ENCODE measurements at regions not wholly inside any gene's neighbourhood (a gene's known extent, or its start where the extent isn't known, plus 50 kb on each side); places are given as distances from the start of the nearest gene placed in this dataset.
"Not testable (repeated sequence)": the region's sequence is repeated elsewhere in the genome, so short reads cannot be mapped to it uniquely, and the experiment has no call there.

DNA sequence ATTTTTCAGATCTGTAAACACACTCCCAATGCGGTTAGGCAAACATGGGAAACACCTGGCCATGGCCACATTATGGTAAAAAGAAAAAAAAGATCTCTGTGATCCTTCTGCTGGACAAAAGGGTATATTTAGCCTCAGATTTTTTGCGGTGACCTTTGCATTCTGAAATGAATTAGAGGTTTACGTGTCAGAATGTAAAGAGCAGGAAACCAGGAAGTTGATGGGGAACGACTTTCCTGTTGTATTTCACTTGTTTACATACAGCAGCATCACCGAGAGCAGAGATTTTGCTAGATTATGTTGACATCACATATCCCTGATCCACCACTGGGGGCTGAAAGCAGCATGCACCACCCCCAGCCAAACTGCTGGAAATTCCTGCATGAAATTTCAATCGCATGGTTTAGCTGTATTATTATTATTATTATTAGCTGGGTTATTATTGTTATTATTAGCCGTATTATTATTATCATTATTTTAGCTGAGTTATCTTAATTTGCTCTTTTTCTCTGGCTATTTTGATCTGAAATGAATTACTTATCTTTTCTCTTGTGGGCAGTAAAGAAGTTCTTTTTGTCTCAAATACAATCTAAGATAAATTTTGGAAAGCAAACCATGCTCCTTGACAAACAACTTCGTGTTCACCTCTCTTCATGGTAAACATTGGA lies 189.4 kb downstream of the ZFP64 start:
- in situ Hi-C loops (cut with MboI; ENCODE audit: low pct_unique_long_range_greater_than_20kb, low sequenced_read_pairs, unreplicated experiment) = no loop called here
- TF ChIP-seq, protein P1, sequence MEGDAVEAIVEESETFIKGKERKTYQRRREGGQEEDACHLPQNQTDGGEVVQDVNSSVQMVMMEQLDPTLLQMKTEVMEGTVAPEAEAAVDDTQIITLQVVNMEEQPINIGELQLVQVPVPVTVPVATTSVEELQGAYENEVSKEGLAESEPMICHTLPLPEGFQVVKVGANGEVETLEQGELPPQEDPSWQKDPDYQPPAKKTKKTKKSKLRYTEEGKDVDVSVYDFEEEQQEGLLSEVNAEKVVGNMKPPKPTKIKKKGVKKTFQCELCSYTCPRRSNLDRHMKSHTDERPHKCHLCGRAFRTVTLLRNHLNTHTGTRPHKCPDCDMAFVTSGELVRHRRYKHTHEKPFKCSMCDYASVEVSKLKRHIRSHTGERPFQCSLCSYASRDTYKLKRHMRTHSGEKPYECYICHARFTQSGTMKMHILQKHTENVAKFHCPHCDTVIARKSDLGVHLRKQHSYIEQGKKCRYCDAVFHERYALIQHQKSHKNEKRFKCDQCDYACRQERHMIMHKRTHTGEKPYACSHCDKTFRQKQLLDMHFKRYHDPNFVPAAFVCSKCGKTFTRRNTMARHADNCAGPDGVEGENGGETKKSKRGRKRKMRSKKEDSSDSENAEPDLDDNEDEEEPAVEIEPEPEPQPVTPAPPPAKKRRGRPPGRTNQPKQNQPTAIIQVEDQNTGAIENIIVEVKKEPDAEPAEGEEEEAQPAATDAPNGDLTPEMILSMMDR (IDR thresholded peaks at IDR 0.05; ENCODE audit: extremely low read depth, insufficient read depth, missing control alignments) = no peak
- no peak for DNase-seq (ENCODE audit: low spot score)

DNA sequence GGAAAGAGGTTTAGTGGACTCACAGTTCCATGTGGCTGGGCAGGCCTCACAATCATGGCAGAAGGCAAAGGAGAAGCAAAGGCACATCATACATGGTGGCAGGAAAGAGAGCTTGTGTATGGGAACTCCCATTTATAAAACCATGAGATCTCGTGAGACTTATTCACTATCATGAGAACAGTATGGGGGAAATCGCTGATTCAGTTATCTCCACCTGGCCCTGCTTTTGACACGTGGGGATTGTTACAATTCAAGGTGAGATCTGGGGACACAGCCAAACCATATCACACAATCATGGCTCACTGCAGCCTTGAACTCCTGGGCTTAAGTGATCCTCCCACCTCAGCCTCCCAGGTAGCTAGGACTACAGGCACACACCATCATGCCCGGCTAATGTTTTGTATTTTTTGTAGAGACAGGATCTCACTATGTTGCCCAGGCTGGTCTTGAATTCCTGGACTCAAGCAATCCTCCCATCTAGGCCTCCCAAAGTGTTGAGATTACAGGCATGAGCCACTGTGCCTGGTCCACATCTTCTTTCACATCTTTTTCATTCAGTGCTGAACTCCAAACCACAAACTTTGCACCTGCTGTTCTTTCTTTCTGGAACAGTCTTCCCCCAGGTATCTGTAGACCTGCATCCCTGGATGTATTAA lies 194.2 kb downstream of the ZFP64 start:
- DNase-seq (ENCODE audit: low spot score); in situ Hi-C loops (cut with MboI; ENCODE audit: low pct_unique_long_range_greater_than_20kb, low sequenced_read_pairs, unreplicated experiment): not testable (repeated sequence)

DNA sequence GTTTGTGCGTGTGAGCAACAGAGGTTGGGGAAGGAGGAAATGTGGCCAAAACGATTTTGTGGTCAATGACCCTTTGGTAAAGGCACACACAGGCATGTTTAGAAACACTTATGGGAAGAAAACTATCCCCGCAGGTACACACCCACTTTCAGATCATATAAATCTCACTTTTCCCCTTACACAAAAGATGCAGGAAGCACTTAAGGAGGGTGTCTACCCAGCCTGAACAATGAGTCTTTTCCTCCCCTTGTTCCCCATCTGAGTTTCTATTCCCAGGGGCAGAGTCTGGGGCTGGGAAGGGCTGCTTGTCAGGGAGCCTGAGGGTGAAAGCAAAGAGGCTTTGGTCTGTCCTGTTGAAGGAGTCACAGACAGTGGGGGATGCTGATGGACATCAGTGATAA lies 193.2 kb upstream of the SALL4 start:
- in situ Hi-C loops (cut with MboI; ENCODE audit: low pct_unique_long_range_greater_than_20kb, low sequenced_read_pairs, unreplicated experiment) = no loop called here
- no peak for DNase-seq (ENCODE audit: low spot score)
- TF ChIP-seq, protein P1 (IDR thresholded peaks at IDR 0.05; ENCODE audit: extremely low read depth, insufficient read depth, missing control alignments) = no peak

DNA sequence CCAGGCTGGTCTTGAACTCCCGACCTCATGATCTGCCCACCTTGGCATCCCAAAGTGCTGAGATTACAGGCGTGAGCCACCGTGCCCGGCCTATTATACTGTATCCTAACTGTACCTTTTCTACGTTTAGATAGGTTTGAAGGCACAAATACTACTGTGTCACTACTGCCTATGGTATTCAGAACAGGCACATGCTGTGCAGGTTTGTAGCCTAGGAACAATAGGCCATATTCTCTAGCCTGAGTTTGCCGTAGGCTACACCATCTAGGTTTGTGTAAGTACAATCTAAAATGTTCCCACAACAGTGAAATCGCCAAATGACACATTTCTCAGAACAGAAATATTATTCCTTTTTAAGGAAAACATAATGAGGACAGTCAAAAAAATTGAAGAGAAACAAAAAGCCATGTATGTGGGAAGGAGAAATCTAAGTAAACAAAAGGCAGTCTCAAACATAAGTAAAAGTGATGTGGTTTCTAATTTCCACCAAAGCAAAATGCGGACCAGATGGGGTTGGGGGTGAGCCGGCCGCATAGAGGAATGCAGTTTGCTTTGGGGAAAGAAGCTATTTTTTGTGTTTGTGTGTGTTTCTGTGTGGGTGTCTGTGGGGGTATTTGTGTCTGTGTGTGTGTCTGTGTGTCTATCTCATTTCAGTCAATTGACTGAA lies 192.6 kb upstream of the SALL4 start:
- in situ Hi-C loops (cut with MboI; ENCODE audit: low pct_unique_long_range_greater_than_20kb, low sequenced_read_pairs, unreplicated experiment) = no loop called here
- DNase-seq (ENCODE audit: low spot score) = no peak
- TF ChIP-seq, protein P1 (IDR thresholded peaks at IDR 0.05; ENCODE audit: extremely low read depth, insufficient read depth, missing control alignments) = no peak

DNA sequence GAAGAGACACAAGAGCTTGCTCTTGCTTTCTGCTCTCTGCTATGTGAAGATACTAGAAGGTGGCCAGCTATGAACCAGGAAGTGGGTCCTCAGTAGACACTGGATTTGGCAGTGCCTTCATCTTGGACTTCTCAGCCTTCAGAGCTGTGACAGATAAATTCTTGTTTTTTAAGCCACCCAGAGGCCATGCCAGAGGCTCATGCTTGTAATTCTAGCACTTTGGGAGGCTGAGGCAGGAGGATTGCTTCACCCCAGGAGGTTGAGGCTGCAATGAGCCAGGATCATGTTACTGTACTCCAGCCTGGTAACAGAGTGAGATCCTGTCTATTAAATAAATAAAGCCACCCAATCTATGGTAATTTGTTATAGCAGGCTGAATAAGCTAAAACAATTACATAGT lies 185.5 kb upstream of the SALL4 start:
- no peak for DNase-seq (ENCODE audit: low spot score)
- TF ChIP-seq, protein P1 (IDR thresholded peaks at IDR 0.05; ENCODE audit: extremely low read depth, insufficient read depth, missing control alignments) = no peak
- in situ Hi-C loops (cut with MboI; ENCODE audit: low pct_unique_long_range_greater_than_20kb, low sequenced_read_pairs, unreplicated experiment) = no loop called here

DNA sequence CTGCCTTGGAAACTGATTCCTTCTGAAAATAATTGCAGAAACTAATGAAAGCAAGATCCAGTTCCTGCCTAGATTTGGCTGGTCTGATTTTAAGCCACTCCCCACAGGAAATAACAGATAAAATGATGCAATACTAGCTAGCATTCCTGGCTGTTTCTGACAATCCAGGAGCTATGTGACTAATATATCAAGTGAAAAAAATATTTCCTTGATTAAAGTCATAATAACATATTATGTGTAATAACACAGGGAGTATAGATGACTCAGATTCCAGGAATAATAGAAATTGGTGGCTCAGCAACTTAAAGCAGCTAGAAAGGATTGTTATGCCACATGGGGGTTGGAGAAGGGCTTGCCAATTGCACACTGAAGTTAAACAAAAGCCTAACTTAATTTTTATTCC lies 182.7 kb upstream of the SALL4 start:
- no peak for DNase-seq (ENCODE audit: low spot score)
- TF ChIP-seq, protein P1 (IDR thresholded peaks at IDR 0.05; ENCODE audit: extremely low read depth, insufficient read depth, missing control alignments) = no peak
- in situ Hi-C loops (cut with MboI; ENCODE audit: low pct_unique_long_range_greater_than_20kb, low sequenced_read_pairs, unreplicated experiment) = no loop called here

DNA sequence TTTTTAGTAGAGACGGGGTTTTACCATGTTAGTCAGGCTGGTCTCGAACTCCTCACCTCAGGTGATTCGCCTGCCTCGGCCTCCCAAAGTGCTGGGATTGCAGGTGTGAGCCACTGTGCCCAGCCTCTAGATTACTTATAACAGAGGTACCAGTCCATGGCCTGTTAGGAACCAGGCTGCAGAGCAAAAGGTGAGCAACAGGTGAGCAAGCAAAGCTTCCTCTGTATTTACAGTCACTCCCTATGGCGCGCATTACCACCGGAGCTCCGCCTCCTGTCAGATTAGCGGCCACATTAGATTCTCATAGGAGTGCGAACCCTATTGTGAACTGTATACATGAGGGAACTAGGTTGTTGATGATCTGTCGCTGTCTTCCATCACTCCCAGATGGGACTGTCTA lies 178.0 kb upstream of the SALL4 start:
- in situ Hi-C loops (cut with MboI; ENCODE audit: low pct_unique_long_range_greater_than_20kb, low sequenced_read_pairs, unreplicated experiment) = no loop called here

More for the DNA sequence above, 178.0 kb upstream of the SALL4 start:
- DNase-seq (ENCODE audit: low spot score) = no peak
- TF ChIP-seq, protein P1 (IDR thresholded peaks at IDR 0.05; ENCODE audit: extremely low read depth, insufficient read depth, missing control alignments) = no peak
